K562 (cell line): ENCODE measurements at regions not wholly inside any gene's neighbourhood (a gene's known extent, or its start where the extent isn't known, plus 50 kb on each side); places are given as distances from the start of the nearest gene placed in this dataset.

Experiments
- ATAC-seq: fragments of 200-7000 bp; cut with Tn5 transposase; 3 replicates; pipeline ENCODE4 v1.9.1; 2020; ENCODE audit warnings: moderate library complexity
- BruUV-seq: library from RNA; stranded (reverse); fragments of 400-500 nt; replicated peaks from 2 replicates; lab custom pipeline; 2021; lab: Mats Ljungman, UMichigan
- CTCF ChIA-PET: fragments of 300-600 bp; formaldehyde crosslinking; extraction: SDS; loops from one replicate; lab custom pipeline; 2021; ENCODE audit warnings: low intra/inter-chr PET ratio; lab: Yijun Ruan, JAX
- POLR2A ChIA-PET: fragments of 300-600, 350-650 bp; sonication (Branson Sonifier 250); formaldehyde crosslinking; extraction: SDS; loops from one replicate; lab custom pipeline; 2021; ENCODE audit warnings: antibody characterized with exemption, inconsistent platforms; lab: Yijun Ruan, JAX
- DNase-seq, 4 experiments: peaks; one replicate each; pipeline versions ENCODE4 v3.0.0 to v3.0.0-alpha.2; 2011 to 2018; ENCODE audit warnings: low spot score in 3 of 4, mixed read lengths in 3 of 4; ENCODE audit errors: extremely low read depth in 1 of 4
- FAIRE-seq: peaks from 2 replicates; lab custom pipeline; 2011; peaks lifted over from hg19 to GRCh38; lab: Jason Lieb, UNC
- H2AFZ ChIP-seq: 2 replicates; pipeline ENCODE4 v1.6.0; 2011; ENCODE audit warnings: low read depth, low read length, control low read depth, inconsistent platforms
- H3K27ac ChIP-seq: fragments of 200-600 bp; 3 replicates; pipeline ENCODE4 v1.8.0; 2011; ENCODE audit warnings: low read depth, mild to moderate bottlenecking, control low read depth, inconsistent platforms, low read length, moderate library complexity, mixed read lengths; ENCODE audit errors: extremely low read depth
- H3K27me3 ChIP-seq, 2 experiments: fragments of 300-600 bp in 1 of 2; 2 replicates in 1 of 2; 3 replicates in 1 of 2; pipeline versions ENCODE4 v1.6.0 to v1.8.0; 2011; ENCODE audit warnings: inconsistent platforms in 2 of 2, low read length in 2 of 2, mild to moderate bottlenecking in 1 of 2, mixed read lengths in 1 of 2, moderate library complexity in 1 of 2; ENCODE audit not compliant: control insufficient read depth in 2 of 2, insufficient read depth in 2 of 2
- H3K36me3 ChIP-seq: fragments of 300-600 bp; 3 replicates; pipeline ENCODE4 v1.8.0; 2011; ENCODE audit warnings: mild to moderate bottlenecking, low read length, inconsistent platforms; ENCODE audit not compliant: control insufficient read depth, insufficient read depth
- H3K4me1 ChIP-seq, 2 experiments: fragments of 200-600 bp in 1 of 2; replicated peaks in 1 of 2; 2 replicates in 1 of 2; 3 replicates in 1 of 2; pipeline versions ENCODE4 v1.5.1 to v1.8.0; 2011; ENCODE audit warnings: inconsistent platforms in 2 of 2, low read length in 2 of 2, mild to moderate bottlenecking in 1 of 2, mixed read lengths in 1 of 2, moderate library complexity in 1 of 2; ENCODE audit not compliant: control insufficient read depth in 2 of 2, insufficient read depth in 2 of 2
- H3K4me2 ChIP-seq: 2 replicates; pipeline ENCODE4 v1.6.1; 2011; ENCODE audit warnings: low read length, control low read depth, inconsistent platforms, mixed read lengths; ENCODE audit not compliant: insufficient read depth
- H3K4me3 ChIP-seq: fragments of 200-600 bp; sonication (generic), shearing (Covaris generic); 2 replicates; pipeline ENCODE4 v1.5.1; 2016; ENCODE audit warnings: control low read depth, inconsistent platforms
- H3K79me2 ChIP-seq: fragments of 200-600 bp; 3 replicates; pipeline ENCODE4 v1.8.0; 2011; ENCODE audit warnings: low read length, inconsistent platforms; ENCODE audit not compliant: control insufficient read depth, insufficient read depth
- H3K9ac ChIP-seq, 2 experiments: 2 replicates each; pipeline versions ENCODE4 v1.6.0 to v1.6.1; 2011; ENCODE audit warnings: low read depth in 2 of 2, low read length in 2 of 2, control low read depth in 1 of 2, inconsistent platforms in 1 of 2, mild to moderate bottlenecking in 1 of 2, mixed read lengths in 1 of 2; ENCODE audit not compliant: insufficient read depth in 1 of 2
- H3K9me1 ChIP-seq: one replicate; pipeline ENCODE4 v1.6.0; 2011; ENCODE audit warnings: inconsistent platforms, mild to moderate bottlenecking, low read length, moderate library complexity; ENCODE audit not compliant: control insufficient read depth, insufficient read depth
- H3K9me3 ChIP-seq: replicated peaks from 2 replicates; pipeline ENCODE4 v1.5.1; 2011; ENCODE audit warnings: low read depth, low read length, inconsistent platforms; ENCODE audit not compliant: control insufficient read depth, insufficient read depth
- H4K20me1 ChIP-seq: replicated peaks from 2 replicates; pipeline ENCODE4 v1.6.1; 2011; ENCODE audit warnings: low read length, inconsistent platforms, mixed read lengths; ENCODE audit not compliant: control insufficient read depth, insufficient read depth
- BMI1 ChIP-seq: fragments of 150-350 bp; IDR thresholded peaks from 2 replicates; pipeline ENCODE4 v1.6.1; 2014; ENCODE audit warnings: low read length
- JUND ChIP-seq, 2 experiments: IDR thresholded peaks; 2 replicates in 1 of 2; 3 replicates in 1 of 2; pipeline ENCODE4 v1.6.1; 2011; ENCODE audit warnings: borderline replicate concordance in 2 of 2, low read depth in 2 of 2, low read length in 2 of 2, improper control_type of control experiment in 1 of 2, missing biosample characterization in 1 of 2, missing genetic modification characterization in 1 of 2, missing genetic modification reagents in 1 of 2
- MAFF ChIP-seq: IDR thresholded peaks from 2 replicates; pipeline ENCODE4 v1.6.1; 2012; ENCODE audit warnings: low read length, improper control_type of control experiment
- MAFK ChIP-seq: IDR thresholded peaks from 2 replicates; pipeline ENCODE4 v1.6.1; 2011; ENCODE audit warnings: low read length, improper control_type of control experiment
- RBM34 ChIP-seq: fragments of 200-400 bp; formaldehyde crosslinking; IDR thresholded peaks from 2 replicates; pipeline ENCODE4 v1.6.1; 2018; ENCODE audit warnings: low read length, borderline replicate concordance; ENCODE audit not compliant: insufficient read depth
- RCOR1 ChIP-seq, 2 experiments: IDR thresholded peaks; 2 replicates each; pipeline ENCODE4 v1.6.1; 2012; ENCODE audit warnings: low read depth in 2 of 2, low read length in 2 of 2, borderline replicate concordance in 1 of 2, improper control_type of control experiment in 1 of 2
- RUNX1 ChIP-seq: sonication (generic); IDR thresholded peaks from 2 replicates; pipeline ENCODE4 v1.6.1; 2016; ENCODE audit warnings: antibody characterized with exemption, low read depth
- ZBTB26 ChIP-seq: fragments of 450-650 bp; formaldehyde crosslinking; IDR thresholded peaks from 2 replicates; pipeline ENCODE4 v1.4.0; 2022; ENCODE audit warnings: missing genetic modification characterization
- ZC3H8 ChIP-seq: fragments of 450-650 bp; IDR thresholded peaks from 2 replicates; pipeline ENCODE4 v1.6.1; 2017
- ZNF274 ChIP-seq: IDR thresholded peaks from 2 replicates; pipeline ENCODE4 v1.6.1; 2011; ENCODE audit warnings: low read depth, mild to moderate bottlenecking, low read length, moderate library complexity, borderline replicate concordance
- WGBS: fragments of 100-300 bp; shearing (Covaris generic); methylation state at CpG from one replicate; pipeline ENCODE4 v1.1.6; 2016; ENCODE audit warnings: low coverage, mixed read lengths; ENCODE audit not compliant: insufficient coverage; ENCODE audit errors: missing lambda C conversion rate; 5-methylcytosine and 5-hydroxymethylcytosine counted together
- in situ Hi-C: fragments of 300-500 bp; cut with MboI; formaldehyde crosslinking; loops from 4 replicates; pipeline ENCODE4 v1.15.0; 2018; ENCODE audit warnings: inconsistent platforms, mixed read lengths
- intact Hi-C: fragments of 100-400 bp; cut with micrococcal nuclease; formaldehyde crosslinking; loops from 2 replicates; pipeline ENCODE4 v1.14.2; 2022

- TF ChIP-seq BMI1 (no peak), ZNF274 (no peak), RUNX1 (no peak)
- TF ChIP-seq, all 486 proteins: peak for 0
These were observed 443.6 kb upstream of the PFKP start (continued) for GRCh38 chr10:2623675-2624274.

GRCh38 chr10:2620827-2621521 is 446.4 kb upstream of the PFKP start:
- Histone ChIP-seq H2AFZ (no peak overlapping the region), H3K27me3 (peaks cover 4 to 15% of the 10 kb centered on the region in 2 experiments; a peak in 3 of 5 replicates), H3K4me3 (no peak overlapping the region), H3K9me3 (no peaks in the 10 kb centered on the region), H3K4me2 (no peak overlapping the region), H3K79me2 (no peaks in the 10 kb centered on the region), H3K36me3 (no peaks in the 10 kb centered on the region), H3K9ac (no peak overlapping the region), H3K9me1 (no peaks in the 10 kb centered on the region), H4K20me1 (no peaks in the 10 kb centered on the region), H3K4me1 (no peaks in the 10 kb centered on the region; a peak in 1 of 5 replicates), H3K27ac (no peak overlapping the region)
- in situ Hi-C loops (no loop called here), intact Hi-C loops (no loop called here)
- no TSS peak for BruUV-seq
- WGBS = 1% methylated on average over 5 of the region's 5 CpGs
- ChIA-PET CTCF (no interaction called here), POLR2A (no interaction called here)
- DNase-seq = no peak
- ATAC-seq = no peak
- no peak for FAIRE-seq
- TF ChIP-seq RBM34 = no peak
- TF ChIP-seq JUND (IDR thresholded peaks at IDR 0.05; ENCODE audit: borderline replicate concordance, low read depth, low read length) = no peak
- no peak for TF ChIP-seq JUND (tag; IDR thresholded peaks at IDR 0.05; ENCODE audit: borderline replicate concordance, low read depth, low read length)
- no peak for TF ChIP-seq MAFF
- no peak for TF ChIP-seq RCOR1 (IDR thresholded peaks at IDR 0.05; ENCODE audit: borderline replicate concordance in 1 of 2, low read depth in 2 of 2, low read length in 2 of 2)
- TF ChIP-seq ZBTB26 (CRISPR knock-in tag) = no peak
- no peak for TF ChIP-seq MAFK
- TF ChIP-seq ZC3H8 = no peak
